SIG-M5 treated with dmso at 0.1 percent for 504 hours (cell line): ENCODE measurements at regions not wholly inside any gene's neighbourhood (a gene's known extent, or its start where the extent isn't known, plus 50 kb on each side); places are given as distances from the start of the nearest gene placed in this dataset.
A peak's percentile ranks its signal among the peaks of the same experiment; 100 is the strongest.

Experiments
- DNase-seq: peaks from one replicate; lab custom pipeline; 2025; ENCODE audit not compliant: unreplicated experiment; lab: John Stamatoyannopoulos, UW

DNA sequence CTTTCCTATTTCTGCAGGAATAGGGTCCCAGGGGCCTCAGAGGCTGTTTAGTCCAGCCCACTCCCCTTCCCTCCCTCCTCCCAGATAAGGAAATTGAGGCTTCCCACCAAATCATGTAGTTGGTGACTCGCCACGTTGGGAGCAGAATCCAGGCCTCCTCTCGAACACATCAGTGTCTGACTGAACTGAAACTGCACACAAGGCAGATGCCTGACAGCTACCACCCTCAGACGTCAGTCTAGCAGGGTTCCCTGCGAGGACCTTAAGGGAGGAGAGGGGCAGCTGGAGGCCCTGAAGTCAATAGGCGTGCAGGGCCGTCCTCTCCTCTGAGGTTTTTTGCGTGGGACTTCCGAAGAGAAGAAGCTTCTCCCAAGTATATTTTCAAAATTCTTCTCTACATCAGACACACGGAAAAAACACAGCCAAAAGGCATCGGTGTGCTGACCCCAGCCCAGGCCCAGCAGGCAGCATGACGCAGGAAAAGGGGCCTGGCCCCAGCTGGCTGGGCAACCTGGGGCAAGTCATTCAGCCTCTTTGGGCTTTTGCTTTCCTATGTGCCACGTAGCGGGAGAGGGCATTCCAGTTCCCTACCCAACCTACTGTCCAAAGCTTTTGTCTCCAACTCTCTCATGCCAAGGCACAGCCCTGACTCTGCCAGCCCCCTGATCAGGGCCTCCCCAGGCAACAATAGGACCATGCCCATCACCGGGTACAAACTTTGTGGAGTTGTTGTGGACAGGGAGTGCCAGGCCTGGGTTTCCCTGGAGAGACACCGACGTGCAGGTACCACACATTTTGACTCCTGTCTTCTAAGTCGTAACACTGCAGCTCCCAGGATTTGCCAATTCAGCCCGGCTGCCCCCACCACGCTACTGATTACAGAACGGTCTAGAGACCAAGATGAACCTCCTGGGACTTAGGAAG, 283.1 kb downstream of the XXYLT1 start:
- no peak for DNase-seq

DNA sequence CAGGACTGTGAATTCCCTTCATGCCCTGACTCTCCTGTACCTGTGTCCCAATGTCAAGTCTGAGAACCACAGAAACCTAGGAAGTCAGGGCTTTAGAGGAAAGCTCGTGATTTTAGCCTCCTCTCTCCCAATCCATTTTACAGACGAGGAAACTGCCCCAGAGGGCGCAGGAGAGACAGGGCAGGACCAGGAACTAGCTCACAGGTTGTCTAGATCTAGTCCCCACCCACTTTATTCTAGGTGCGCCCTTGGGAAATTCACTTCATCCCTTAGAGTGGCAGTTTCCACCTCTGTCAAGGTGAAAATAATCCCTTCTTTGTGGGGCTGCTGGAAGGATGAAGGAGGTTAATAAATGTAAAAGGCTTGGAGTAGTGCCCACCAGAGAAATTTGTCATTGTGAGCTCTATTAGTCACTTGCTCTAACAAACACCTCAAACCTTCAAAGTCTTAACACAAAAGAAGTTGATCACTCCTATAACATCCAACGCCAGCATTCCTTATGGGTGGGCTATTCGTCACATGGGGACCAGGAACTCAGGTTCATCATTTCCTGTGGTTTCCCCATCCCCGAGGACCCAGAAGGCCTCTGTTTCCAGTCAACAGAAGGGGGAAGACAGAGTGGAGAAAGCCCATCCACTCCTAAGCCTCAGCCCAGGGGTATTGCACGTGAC, 282.3 kb downstream of the XXYLT1 start:
- DNase-seq = no peak

DNA sequence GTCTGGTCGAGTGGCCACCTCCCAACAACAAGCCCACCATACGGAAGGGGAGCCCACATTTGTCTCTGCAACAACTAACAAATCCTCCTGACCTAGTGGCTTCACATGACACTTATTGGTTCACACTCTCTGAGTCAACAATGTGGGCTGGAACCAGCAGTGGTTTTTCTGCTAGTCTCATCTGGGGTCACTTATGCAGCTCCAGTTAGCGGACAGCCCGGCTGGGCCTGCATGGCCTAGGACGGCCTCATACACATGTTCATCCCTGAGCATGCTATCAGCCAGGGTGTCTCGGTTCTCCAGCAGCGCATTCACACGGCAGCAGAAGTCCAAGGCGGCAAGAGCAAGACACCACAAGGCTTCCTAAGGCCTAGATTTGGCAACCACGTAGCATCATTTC, 281.7 kb downstream of the XXYLT1 start:
- no peak for DNase-seq

DNA sequence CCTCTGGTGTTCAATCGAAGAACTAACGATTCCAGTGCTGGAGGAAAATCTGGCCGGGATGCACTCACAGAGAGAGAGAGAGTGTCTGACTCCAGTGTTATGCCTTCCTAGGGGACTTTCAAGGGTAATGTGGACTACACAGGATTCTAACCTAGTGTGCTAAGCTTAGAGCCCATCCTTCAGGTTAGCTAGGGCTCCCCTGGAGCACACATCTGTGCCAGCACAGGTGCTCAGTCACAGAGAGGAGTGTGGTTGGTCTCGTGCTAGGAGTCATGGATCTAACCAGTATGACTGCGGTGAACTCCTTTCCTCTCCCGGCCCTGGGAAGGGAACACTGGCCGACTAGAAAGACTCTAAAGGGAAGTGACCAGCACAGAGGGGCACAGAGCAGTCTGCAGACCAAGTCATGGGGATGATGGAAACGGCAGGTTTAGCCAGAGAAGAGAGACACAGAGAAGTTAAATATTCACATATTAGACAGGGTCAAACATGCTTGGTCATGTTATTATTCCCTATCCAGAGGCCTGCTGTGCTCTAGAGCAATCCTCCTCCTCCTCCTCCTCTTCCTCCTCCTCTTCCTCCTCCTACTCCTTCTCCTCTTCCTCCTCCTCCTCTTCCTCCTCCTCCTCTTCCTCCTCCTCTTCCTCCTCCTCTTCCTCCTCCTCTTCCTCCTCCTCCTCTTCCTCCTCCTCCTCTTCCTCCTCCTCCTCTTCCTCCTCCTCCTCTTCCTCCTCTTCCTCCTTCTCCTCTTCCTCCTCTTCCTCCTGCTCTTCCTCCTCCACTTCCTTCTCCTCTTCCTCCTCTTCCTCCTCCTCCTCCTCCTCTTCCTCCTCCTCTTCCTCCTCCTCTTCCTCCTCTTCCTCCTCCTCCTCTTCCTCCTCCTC, 280.3 kb downstream of the XXYLT1 start:
- DNase-seq = no peak

DNA sequence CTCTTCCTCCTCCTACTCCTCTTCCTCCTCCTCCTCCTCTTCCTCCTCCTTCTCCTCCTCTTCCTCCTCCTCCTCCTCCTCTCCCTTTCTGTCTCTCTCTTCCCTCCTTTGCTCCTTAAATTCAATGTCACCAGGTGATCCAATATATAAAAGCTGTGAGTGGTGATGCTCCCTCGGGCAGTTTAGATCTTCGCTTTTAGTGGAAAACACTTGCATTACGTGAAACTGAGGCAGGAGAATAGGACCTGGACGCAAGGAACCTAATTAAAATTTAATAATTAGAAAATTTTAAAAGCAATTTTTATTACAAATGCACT, 279.7 kb downstream of the XXYLT1 start:
- DNase-seq = no peak

DNA sequence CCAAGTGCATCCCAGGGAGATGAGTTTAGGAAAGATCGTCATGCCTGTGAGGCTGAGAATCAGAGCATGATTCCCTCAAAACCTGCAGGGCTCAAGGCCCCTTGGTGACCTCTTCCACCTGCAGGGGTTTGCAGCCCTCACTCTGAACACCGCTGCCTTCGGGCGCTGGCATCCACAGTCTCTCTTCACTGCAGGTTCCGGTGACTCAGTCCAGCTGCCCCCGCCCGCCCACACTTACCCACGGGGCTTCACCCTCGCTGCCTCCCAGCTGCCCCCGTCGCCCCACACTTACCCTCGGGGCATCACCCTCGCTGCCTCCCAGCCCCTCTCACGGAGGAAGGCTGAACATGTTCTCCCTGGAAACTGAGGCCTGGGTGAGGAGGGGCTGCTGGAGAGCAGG, 277.1 kb downstream of the XXYLT1 start:
- DNase-seq = no peak

DNA sequence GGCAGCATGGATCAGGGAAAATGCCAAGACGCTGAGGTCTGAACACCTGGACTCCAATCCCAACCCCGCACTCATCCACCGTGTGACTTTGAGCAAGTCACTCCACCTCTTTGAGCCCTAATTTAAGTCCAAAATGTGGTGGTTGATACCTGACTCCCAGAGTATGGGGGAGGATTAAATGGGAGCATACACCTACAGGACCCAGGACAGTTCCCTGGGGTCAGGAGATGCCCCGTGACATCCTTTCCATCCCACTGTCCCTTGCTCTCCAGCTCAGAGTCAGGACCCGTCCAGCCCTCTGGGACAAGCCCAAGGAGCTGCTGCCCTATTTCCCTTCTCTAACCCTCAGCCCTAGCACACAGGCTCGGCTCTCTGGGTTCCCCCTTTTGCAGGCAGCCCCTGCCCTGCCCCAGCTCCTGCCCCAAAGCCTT, 276.4 kb downstream of the XXYLT1 start:
- no peak for DNase-seq

DNA sequence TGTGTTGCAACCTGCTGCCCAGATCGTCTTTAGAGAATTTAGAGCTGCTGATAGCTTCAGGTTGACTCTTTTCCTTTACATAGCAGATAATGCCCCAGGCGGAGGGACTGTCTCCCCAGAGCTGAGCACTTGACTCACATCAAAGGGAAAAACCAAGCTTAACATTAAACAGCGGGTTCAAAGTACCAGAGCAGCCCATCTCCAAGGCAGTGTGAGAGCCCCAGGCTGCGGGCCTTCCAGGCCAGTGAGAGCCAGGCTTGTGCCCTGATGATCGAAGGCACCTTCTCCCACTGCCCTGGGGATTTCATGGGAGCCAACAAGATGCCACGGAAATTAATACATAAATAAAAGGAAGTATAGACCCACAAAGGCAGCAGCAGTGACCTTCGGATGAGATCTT, 275.6 kb downstream of the XXYLT1 start:
- no peak for DNase-seq

DNA sequence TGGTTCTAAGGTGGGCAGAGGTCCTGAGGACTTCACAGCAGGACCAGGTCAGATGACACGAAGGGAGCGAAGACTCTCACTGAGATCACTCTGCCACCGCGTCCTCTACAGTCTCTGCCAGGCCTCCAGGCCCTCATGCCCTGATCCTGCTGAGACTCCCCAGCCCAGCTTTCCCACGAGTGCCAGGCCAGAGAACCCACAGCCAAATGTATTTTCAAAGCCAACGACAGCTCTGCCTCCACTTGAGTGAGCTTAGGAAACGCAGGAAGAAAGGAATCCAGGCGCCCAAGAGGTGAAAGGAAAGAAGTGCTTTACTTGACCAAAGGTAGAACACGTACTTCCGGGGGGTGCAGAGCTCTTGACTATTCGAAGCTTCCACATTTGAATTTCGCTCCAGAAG, 275.0 kb downstream of the XXYLT1 start:
- DNase-seq = no peak

DNA sequence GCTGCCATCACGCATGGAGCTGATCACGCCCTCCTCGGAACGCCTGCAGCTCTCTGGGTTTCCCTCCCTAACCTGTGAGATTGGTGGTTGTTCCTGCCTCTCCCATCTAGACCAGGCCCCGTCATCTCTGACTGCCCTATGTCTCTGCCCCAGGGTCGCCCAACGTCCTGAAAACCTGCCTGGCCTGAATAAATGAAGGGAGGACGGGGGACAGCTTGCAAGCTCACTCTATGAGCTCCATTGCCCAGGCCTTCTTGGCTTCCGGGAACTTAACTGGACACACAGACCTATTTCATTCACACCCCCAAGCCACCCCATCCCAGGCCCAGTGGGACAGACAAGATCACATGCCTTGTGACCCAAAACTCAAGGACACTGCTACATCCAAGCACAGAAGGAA, 274.2 kb downstream of the XXYLT1 start:
- no peak for DNase-seq

DNA sequence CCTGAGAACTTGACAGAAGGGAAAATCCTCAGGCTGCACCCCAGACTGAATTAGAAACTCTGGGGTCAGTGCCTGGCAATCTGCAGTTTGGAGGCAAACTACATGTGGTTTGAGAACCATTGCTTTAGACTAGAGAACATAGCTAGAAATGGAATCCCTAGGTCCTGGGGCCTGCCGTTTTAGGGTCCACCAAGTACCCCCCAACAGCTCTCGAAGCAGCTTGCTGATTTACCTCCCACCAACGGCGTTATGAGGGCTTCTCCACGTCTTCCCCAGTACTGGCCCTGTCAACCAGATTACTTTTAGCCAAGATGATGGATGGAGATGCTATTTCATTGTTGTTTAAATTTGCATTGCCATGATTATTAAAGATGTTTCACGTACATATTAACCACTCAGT, 272.5 kb downstream of the XXYLT1 start:
- no peak for DNase-seq

DNA sequence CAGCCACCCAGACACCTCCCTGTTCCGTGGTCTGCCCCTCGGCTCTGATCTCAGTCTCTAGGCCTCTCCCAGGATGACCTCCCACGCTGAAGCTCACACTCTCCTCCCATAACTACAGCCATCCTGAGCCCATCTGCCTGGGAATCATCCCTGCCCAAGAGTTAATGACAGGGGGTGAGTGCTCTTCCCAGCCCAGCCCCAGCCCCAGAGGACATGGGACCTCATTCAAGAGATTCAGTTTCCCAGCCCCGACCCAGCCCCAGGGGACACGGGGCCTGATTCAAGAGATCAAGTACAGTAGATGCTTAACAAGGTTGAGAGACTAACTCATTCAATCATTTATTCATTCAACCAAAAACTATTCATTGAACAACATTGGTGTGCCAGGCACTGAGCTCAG, 272.0 kb downstream of the XXYLT1 start:
- no peak for DNase-seq

DNA sequence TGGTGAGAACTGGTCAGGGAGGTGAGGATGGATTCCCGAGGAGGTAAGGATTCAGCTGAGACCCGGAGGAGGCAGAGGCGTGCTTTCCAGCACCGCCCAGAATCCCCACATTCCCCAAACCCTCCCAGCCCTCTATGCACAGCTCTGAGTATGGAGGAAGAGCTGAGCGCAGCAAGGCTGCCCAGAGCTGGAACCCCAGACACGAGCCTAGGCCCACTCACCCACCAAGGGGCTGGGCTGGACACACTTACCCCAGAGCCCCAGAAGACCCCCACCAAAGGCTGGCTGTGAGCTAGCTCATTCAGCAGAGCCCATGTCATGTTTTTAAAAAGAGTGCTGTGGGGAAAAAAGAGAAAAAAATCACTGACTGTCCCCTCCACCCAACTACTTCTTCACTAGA, 271.5 kb downstream of the XXYLT1 start:
- DNase-seq = no peak

DNA sequence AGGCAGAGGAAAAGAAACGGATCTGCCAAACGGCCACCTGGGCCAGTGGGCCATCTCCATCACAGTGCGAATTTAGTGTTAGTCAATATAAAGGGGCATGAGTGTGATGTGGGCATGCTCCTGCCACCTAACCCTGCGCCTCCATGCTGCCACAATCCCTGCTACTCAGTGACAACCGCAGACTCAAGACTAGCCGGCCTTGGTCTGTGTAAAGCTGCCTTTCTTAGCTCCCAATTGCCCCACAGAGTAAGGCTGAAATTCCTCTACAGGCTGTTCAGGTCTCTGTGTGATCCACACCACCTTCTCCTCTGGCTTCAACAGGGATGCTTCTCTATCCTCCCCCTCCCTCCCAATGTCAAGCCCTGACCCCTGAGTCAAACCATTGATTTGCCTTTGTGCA, 269.7 kb downstream of the XXYLT1 start:
- DNase-seq = no peak

DNA sequence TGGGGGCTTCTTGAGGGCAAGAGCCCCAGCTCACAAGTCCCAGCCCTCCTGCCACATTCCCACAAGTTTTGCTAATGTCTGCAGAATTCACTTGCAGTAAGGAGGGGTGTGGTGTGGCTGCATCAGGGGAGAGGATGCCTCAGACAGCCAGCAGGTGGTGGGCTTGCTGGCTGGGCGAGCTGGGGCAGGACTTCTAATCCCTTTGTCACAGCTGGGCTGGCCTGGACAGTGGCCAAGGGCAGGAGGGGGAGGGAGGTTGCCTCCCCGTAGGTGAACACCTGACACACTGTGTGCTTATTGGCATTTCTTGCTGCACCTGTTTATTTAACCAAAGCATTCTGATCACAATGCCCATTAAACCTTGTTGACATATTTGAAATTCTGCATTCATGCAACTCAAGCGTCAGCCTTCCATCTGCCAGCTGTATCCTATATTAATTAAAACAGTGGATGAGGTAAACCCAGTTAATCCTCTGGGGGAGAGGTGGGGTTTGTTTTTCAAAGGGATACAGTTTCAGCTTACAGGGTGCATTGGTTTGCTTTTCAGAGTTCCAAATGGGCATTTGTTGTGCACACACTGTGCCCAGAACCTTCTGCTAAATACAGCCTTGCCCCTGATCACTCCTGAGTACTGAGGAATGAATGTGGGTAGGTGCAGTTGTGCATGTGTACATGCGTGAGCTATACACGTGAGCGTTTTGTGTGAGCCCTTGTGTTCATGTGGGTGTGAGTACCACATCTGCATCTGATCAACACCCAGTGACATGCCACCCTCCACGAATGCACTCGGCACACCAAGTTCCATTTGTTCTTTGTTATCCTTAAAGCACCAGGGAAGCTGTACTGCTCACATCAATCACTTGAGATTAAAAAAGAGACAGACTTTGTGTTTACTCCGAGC, 268.7 kb downstream of the XXYLT1 start:
- DNase-seq = peak; percentile 65

DNA sequence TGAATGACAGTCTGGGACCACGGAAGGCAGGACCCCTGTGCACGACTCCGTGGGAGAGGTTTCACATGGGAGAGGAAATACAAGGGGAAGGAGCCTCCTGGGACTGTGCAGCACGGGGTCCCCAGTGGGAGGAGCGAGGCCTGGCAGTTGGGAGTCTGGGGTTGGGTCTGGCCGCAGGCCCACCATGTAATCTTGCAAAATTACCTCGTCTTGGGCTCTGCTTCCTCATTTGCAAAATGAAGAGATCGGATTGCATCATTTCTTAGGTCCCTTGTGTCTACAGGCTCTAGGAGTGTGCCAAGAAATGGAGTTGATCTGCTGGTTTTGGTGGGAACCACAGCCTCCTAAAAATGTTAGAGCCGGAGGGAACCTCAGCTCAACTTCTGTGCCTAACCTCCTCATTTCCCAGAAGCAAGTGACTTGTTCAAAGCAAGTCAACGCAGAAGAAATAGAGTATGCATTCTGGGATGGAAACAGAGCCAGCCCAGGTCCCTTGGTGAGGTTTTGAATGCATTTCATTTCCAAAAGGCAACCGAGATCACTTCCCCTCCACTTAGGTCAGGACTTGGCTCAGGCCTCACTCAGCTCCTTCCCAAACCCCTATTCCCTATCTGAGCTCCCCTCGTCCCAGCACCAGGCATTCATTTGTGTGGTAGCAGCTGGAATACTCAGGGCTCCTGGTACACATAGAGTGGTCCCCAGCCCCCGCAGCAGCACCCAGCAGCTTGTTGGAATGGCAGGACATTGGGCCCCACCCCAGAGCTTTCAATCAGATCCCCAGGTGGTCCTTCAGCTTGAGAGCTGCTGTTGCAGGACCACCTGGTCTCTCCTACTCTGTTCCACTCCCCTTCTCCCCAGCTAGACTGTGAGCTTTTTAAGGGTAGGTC, 267.7 kb downstream of the XXYLT1 start:
- peak; percentile 99 for DNase-seq

DNA sequence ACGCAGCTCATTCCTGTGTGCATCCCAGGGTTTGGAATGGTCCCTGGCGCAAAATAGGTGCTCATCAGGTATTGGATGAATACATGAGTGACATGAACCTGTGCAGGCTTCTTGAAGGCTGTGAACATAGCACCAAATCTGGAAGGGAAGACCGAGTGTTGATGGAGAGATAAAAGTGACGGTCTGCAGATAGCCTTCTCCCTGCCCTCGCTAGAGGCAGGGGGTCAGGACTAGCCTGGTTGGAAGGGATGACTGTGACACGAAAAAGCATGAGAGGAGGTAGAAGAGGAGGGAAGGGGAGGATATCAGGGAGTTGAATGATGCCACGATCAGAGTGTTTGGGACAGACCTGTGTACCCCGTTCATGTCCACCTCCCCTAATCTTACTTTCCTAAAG, 267.1 kb downstream of the XXYLT1 start:
- no peak for DNase-seq

DNA sequence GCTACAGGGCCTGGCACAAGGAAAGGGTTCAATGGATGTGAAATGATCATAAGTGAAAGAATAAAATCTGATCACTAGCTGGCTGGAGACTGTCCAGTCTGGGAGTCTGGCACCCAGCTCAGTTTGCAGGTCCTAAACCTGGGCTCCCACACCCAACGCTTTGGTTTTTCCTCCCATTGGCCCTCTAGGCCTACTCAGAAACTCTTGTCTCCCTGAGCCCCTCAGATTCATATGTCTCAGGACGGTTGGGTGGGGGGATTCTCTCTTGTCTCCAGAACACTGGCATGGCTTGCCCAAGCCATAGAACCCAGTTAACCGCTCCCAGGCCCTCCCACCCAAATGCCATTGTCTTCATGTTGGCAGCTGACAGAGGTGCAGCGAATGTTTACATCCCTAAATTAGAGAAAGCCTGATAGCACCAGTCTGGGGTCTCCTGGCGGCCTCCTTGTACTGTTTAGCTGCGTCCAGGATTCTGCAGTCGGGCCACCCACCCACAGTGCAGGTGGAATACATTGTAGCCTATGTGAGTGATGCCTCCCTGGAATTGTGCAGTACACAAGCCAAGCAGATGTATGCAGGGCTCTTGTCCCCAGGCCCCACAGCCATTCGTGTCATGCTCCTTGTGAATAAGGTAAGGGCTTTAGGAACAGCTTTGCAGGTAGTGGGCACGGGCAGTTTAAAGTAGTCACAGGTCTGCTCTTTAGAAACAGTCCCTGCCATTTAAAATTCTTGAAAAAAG, 266.3 kb downstream of the XXYLT1 start:
- DNase-seq = no peak

DNA sequence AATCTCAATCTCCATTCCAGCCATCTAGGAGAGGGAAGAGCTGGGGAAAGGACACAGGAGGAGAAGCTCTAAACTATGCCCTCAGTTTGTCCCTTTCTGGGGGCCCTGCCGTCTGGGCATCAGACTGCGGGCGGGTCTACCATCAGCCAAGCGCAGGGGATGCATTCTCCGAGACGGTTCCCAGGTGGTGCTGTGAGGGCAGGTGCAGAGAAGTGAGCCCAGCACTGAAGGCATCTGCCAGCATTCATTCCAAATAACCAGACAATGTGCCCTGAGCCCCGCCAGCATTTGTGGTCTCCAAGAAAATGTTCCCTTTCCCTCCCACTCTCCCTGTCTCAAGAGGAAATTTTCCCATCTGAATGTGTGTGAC, 265.7 kb downstream of the XXYLT1 start:
- DNase-seq = no peak
